CD14-positive monocyte (primary cell): ENCODE measurements at regions not wholly inside any gene's neighbourhood (a gene's known extent, or its start where the extent isn't known, plus 50 kb on each side); places are given as distances from the start of the nearest gene placed in this dataset.
"Not testable (repeated sequence)": the region's sequence is repeated elsewhere in the genome, so short reads cannot be mapped to it uniquely, and the experiment has no call there.

Source experiments
- DNase-seq, 3 donors: peaks; one replicate each; pipeline ENCODE4 v3.0.0-alpha.2; 2011 to 2022
- H2AFZ ChIP-seq: 2 replicates; pipeline ENCODE4 v1.6.0; 2012; ENCODE audit warnings: mild to moderate bottlenecking, low read depth, low read length, inconsistent platforms; ENCODE audit not compliant: insufficient read depth, poor library complexity, severe bottlenecking
- H3K27ac ChIP-seq, 2 donors: 1 replicate in 1 of 2; 2 replicates in 1 of 2; pipeline ENCODE4 v1.5.1; 2012 to 2013; ENCODE audit warnings: low read length in 2 of 2, control low read depth in 1 of 2, inconsistent platforms in 1 of 2, low read depth in 1 of 2, mild to moderate bottlenecking in 1 of 2
- H3K27me3 ChIP-seq, 2 donors: one replicate each; pipeline versions ENCODE4 v1.6.0 to v1.6.1; 2011 to 2013; ENCODE audit warnings: low read length in 2 of 2; ENCODE audit not compliant: control insufficient read depth in 2 of 2, insufficient read depth in 2 of 2
- H3K36me3 ChIP-seq, 2 donors: replicated peaks in 1 of 2; 1 replicate in 1 of 2; 2 replicates in 1 of 2; pipeline versions ENCODE4 v1.5.1 to v1.6.1; 2012 to 2013; ENCODE audit warnings: low read length in 2 of 2, control low read depth in 1 of 2, inconsistent platforms in 1 of 2, mild to moderate bottlenecking in 1 of 2; ENCODE audit not compliant: insufficient read depth in 2 of 2, control insufficient read depth in 1 of 2
- H3K4me1 ChIP-seq, 2 donors: 1 replicate in 1 of 2; 2 replicates in 1 of 2; pipeline versions ENCODE4 v1.5.1 to v1.6.1; 2012 to 2013; ENCODE audit warnings: low read length in 2 of 2, control low read depth in 1 of 2, inconsistent platforms in 1 of 2, mild to moderate bottlenecking in 1 of 2, moderate library complexity in 1 of 2; ENCODE audit not compliant: insufficient read depth in 2 of 2, control insufficient read depth in 1 of 2
- H3K4me2 ChIP-seq: replicated peaks from 2 replicates; pipeline ENCODE3; 2012; ENCODE audit warnings: low read length, moderate library complexity, mild to moderate bottlenecking; ENCODE audit not compliant: poor library complexity, severe bottlenecking; ENCODE audit errors: extremely low read depth
- H3K4me3 ChIP-seq, 3 experiments: fragments of 200-600 bp in 1 of 3; sonication (generic) in 1 of 3; replicated peaks in 1 of 3; 1 replicate in 2 of 3; 2 replicates in 1 of 3; pipeline ENCODE4 v1.5.1; 2011 to 2013; ENCODE audit warnings: low read length in 3 of 3, mild to moderate bottlenecking in 3 of 3, control low read depth in 2 of 3, low read depth in 2 of 3, inconsistent platforms in 1 of 3, moderate library complexity in 1 of 3
- H3K79me2 ChIP-seq: 2 replicates; pipeline ENCODE4 v1.6.0; 2012; ENCODE audit warnings: mild to moderate bottlenecking, control low read depth, inconsistent platforms, low read length, moderate library complexity; ENCODE audit not compliant: insufficient read depth
- H3K9ac ChIP-seq: 2 replicates; pipeline ENCODE4 v1.6.0; 2017; ENCODE audit warnings: low read length, mild to moderate bottlenecking; ENCODE audit not compliant: insufficient read depth, poor library complexity, severe bottlenecking
- H3K9me3 ChIP-seq, 2 donors: replicated peaks in 1 of 2; 1 replicate in 1 of 2; 2 replicates in 1 of 2; pipeline versions ENCODE4 v1.5.1 to v1.6.1; 2012 to 2013; ENCODE audit warnings: low read length in 2 of 2, control low read depth in 1 of 2; ENCODE audit not compliant: control insufficient read depth in 1 of 2, insufficient read depth in 1 of 2
- H4K20me1 ChIP-seq: 2 replicates; pipeline ENCODE4 v1.6.0; 2012; ENCODE audit warnings: mild to moderate bottlenecking, low read length, control low read depth, moderate library complexity; ENCODE audit not compliant: insufficient read depth
- H3K27ac Mint-ChIP-seq, 7 donors: one replicate each; pipeline ENCODE4 v1.8.0; 2020; ENCODE audit warnings: mild to moderate bottlenecking in 7 of 7, mixed read lengths in 7 of 7, moderate library complexity in 6 of 7, inconsistent platforms in 2 of 7
- H3K27me3 Mint-ChIP-seq, 3 donors: one replicate each; pipeline ENCODE4 v1.8.0; 2021 to 2022; ENCODE audit warnings: low read depth in 3 of 3, mild to moderate bottlenecking in 3 of 3, mixed read lengths in 3 of 3, moderate library complexity in 3 of 3, inconsistent platforms in 1 of 3
- H3K36me3 Mint-ChIP-seq, 2 donors: one replicate each; pipeline ENCODE4 v1.8.0; 2020; ENCODE audit warnings: mixed read lengths in 2 of 2, inconsistent platforms in 1 of 2, mild to moderate bottlenecking in 1 of 2
- H3K4me1 Mint-ChIP-seq: one replicate; pipeline ENCODE4 v1.8.0; 2020; ENCODE audit warnings: mild to moderate bottlenecking, mixed read lengths
- H3K4me3 Mint-ChIP-seq, 2 donors: one replicate each; pipeline ENCODE4 v1.8.0; 2020; ENCODE audit warnings: mild to moderate bottlenecking in 2 of 2, mixed read lengths in 2 of 2, moderate library complexity in 1 of 2
- H3K9me3 Mint-ChIP-seq, 7 donors: one replicate each; pipeline ENCODE4 v1.8.0; 2020 to 2022; ENCODE audit warnings: mixed read lengths in 7 of 7, mild to moderate bottlenecking in 6 of 7, moderate library complexity in 6 of 7, inconsistent platforms in 2 of 7
- WGBS: methylation state at CpG from one replicate; pipeline ENCODE4 v1.1.5; 2013; ENCODE audit warnings: missing lambda C conversion rate; ENCODE audit not compliant: insufficient coverage; 5-methylcytosine and 5-hydroxymethylcytosine counted together
- intact Hi-C, 2 donors: fragments of 100-400 bp; cut with micrococcal nuclease; formaldehyde crosslinking; loops; one replicate each; pipeline versions ENCODE4 v1.15.0 to v1.15.1; 2023
- TF ChIP-seq, protein P1 (sequence below): fragments of 200-600 bp; IDR thresholded peaks from one replicate; pipeline ENCODE4 v1.8.0; 2022; ENCODE audit warnings: antibody characterized with exemption, mild to moderate bottlenecking

DNA sequence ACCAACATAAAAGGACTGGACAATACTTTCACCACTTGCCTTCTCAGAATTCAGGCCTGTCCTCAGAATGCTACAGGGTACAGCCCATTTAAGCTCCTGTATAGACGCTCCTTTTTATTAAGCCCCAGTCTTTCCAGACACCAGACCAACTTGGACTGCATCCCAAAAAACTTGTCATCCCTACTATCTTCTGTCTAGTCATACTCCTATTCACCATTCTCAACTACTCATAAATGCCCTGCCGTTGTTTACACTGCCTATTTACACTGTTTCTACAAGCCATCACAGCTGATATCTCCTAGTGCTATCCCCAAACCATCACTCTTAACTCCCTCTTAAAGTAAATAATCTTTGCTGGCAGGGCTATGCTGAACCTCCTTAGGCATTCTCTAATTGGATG lies 123.2 kb upstream of the RMP24 start:
- H3K9ac ChIP-seq, H3K4me3 Mint-ChIP-seq, H3K36me3 Mint-ChIP-seq: not testable (repeated sequence)

GRCh38 chr18:35851286-35851970 lies 121.1 kb upstream of the RMP24 start:
- Mint-ChIP-seq H3K27me3 (peaks cover 0 to 10% (median 3%) of the 10 kb centered on the region in 3 donors), H3K36me3 (no peaks in the 10 kb centered on the region), H3K27ac (no peak overlapping the region), H3K9me3 (peaks cover 0 to 5% (median under 1%) of the 10 kb centered on the region in 7 donors), H3K4me3 (no peak overlapping the region), H3K4me1 (no peaks in the 10 kb centered on the region)
- Histone ChIP-seq H3K27ac (no peak overlapping the region), H3K9me3 (no peaks in the 10 kb centered on the region), H2AFZ (no peak overlapping the region), H4K20me1 (no peaks in the 10 kb centered on the region), H3K4me3 (no peak overlapping the region), H3K4me1 (no peaks in the 10 kb centered on the region), H3K36me3 (no peaks in the 10 kb centered on the region), H3K9ac (no peak overlapping the region), H3K79me2 (no peaks in the 10 kb centered on the region), H3K27me3 (no peaks in the 10 kb centered on the region), H3K4me2 (no peak overlapping the region)
- no peak for DNase-seq
- intact Hi-C loops = no loop called here
- 50% methylated on average over 1 of the region's 5 CpGs for WGBS
- TF ChIP-seq, protein P1, sequence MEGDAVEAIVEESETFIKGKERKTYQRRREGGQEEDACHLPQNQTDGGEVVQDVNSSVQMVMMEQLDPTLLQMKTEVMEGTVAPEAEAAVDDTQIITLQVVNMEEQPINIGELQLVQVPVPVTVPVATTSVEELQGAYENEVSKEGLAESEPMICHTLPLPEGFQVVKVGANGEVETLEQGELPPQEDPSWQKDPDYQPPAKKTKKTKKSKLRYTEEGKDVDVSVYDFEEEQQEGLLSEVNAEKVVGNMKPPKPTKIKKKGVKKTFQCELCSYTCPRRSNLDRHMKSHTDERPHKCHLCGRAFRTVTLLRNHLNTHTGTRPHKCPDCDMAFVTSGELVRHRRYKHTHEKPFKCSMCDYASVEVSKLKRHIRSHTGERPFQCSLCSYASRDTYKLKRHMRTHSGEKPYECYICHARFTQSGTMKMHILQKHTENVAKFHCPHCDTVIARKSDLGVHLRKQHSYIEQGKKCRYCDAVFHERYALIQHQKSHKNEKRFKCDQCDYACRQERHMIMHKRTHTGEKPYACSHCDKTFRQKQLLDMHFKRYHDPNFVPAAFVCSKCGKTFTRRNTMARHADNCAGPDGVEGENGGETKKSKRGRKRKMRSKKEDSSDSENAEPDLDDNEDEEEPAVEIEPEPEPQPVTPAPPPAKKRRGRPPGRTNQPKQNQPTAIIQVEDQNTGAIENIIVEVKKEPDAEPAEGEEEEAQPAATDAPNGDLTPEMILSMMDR = no peak

More for the DNA sequence above, 123.2 kb upstream of the RMP24 start:
- H3K4me3 ChIP-seq, intact Hi-C loops, H3K9me3 Mint-ChIP-seq, H3K4me1 Mint-ChIP-seq, H3K27ac Mint-ChIP-seq, H3K27ac ChIP-seq, H2AFZ ChIP-seq, H3K4me2 ChIP-seq, H4K20me1 ChIP-seq, H3K27me3 ChIP-seq, H3K36me3 ChIP-seq, H3K9me3 ChIP-seq, H3K4me1 ChIP-seq, DNase-seq, H3K79me2 ChIP-seq: not testable (repeated sequence)
- 92% methylated on average over 2 of the region's 2 CpGs for WGBS
- peaks cover 3 to 19% (median 14%) of the 10 kb centered on the region in 3 donors for H3K27me3 Mint-ChIP-seq
